KMS-11 (cell line): ENCODE measurements at regions not wholly inside any gene's neighbourhood (a gene's known extent, or its start where the extent isn't known, plus 50 kb on each side); places are given as distances from the start of the nearest gene placed in this dataset.

ENCODE experiments used
- H2AFZ ChIP-seq: fragments of 200-600 bp; sonication (generic); 2 replicates; pipeline ENCODE4 v1.6.1; 2016; ENCODE audit warnings: antibody characterized with exemption, mixed run types, low read depth
- H3K27ac ChIP-seq: fragments of 200-600 bp; sonication (generic); 2 replicates; pipeline ENCODE4 v1.6.1; 2016; ENCODE audit warnings: mild to moderate bottlenecking, mixed run types
- H3K27me3 ChIP-seq: fragments of 200-600 bp; sonication (generic); 2 replicates; pipeline ENCODE4 v1.6.1; 2017; ENCODE audit warnings: mild to moderate bottlenecking, low read depth, mixed run types, moderate library complexity; ENCODE audit not compliant: insufficient read depth
- H3K36me3 ChIP-seq: fragments of 200-600 bp; sonication (generic); 2 replicates; pipeline ENCODE4 v1.6.1; 2017; ENCODE audit warnings: mild to moderate bottlenecking, mixed run types; ENCODE audit not compliant: insufficient read depth
- H3K4me1 ChIP-seq: fragments of 200-600 bp; sonication (generic); 2 replicates; pipeline ENCODE4 v1.6.1; 2016; ENCODE audit warnings: mild to moderate bottlenecking, low read depth, mixed run types; ENCODE audit not compliant: poor library complexity, severe bottlenecking
- H3K4me2 ChIP-seq: fragments of 200-600 bp; sonication (generic); 2 replicates; pipeline ENCODE4 v1.7.0; 2016; ENCODE audit warnings: mild to moderate bottlenecking, mixed run types
- H3K4me3 ChIP-seq: fragments of 200-600 bp; sonication (generic); IDR thresholded peaks from 2 replicates; pipeline ENCODE4 v1.6.1; 2017; ENCODE audit warnings: low read depth, low read length, mixed read lengths; ENCODE audit not compliant: insufficient read depth
- H3K79me2 ChIP-seq: fragments of 200-600 bp; sonication (generic); 2 replicates; pipeline ENCODE4 v1.6.1; 2016; ENCODE audit warnings: low read depth, mixed run types; ENCODE audit not compliant: insufficient read depth
- H3K9ac ChIP-seq: fragments of 200-600 bp; sonication (generic); 2 replicates; pipeline ENCODE4 v1.6.1; 2016; ENCODE audit warnings: mild to moderate bottlenecking, mixed run types
- H4K20me1 ChIP-seq: fragments of 200-600 bp; sonication (generic); 2 replicates; pipeline ENCODE4 v1.6.1; 2016; ENCODE audit warnings: mild to moderate bottlenecking, mixed run types; ENCODE audit not compliant: insufficient read depth
- CTCF ChIP-seq: fragments of 200-600 bp; sonication (generic); conservative IDR thresholded peaks from 2 replicates; pipeline ENCODE4 v1.6.1; 2017; ENCODE audit warnings: low read depth, mild to moderate bottlenecking, antibody characterized with exemption, low read length, moderate library complexity, mixed read lengths

GRCh38 chr14:65303190-65303898 lies 109.2 kb upstream of the FUT8 start:
- no peaks in the 10 kb centered on the region for H4K20me1 ChIP-seq
- no peaks in the 10 kb centered on the region for H3K4me1 ChIP-seq
- H3K4me2 ChIP-seq = no peak overlapping the region
- no peak for TF ChIP-seq CTCF
- H3K36me3 ChIP-seq = no peaks in the 10 kb centered on the region
- no peak overlapping the region for H3K4me3 ChIP-seq
- no peak overlapping the region for H3K9ac ChIP-seq
- H3K79me2 ChIP-seq = no peaks in the 10 kb centered on the region
- no peak overlapping the region for H2AFZ ChIP-seq
- H3K27ac ChIP-seq = no peak overlapping the region
- no peaks in the 10 kb centered on the region for H3K27me3 ChIP-seq

GRCh38 chr14:65303899-65304222 lies 108.7 kb upstream of the FUT8 start:
- TF ChIP-seq CTCF = no peak
- H3K4me2 ChIP-seq = no peak overlapping the region
- H3K4me3 ChIP-seq = no peak overlapping the region
- no peak overlapping the region for H3K27ac ChIP-seq
- no peak overlapping the region for H3K9ac ChIP-seq
- H3K79me2 ChIP-seq = no peaks in the 10 kb centered on the region
- H2AFZ ChIP-seq = no peak overlapping the region
- H3K4me1 ChIP-seq = no peaks in the 10 kb centered on the region
- H3K27me3 ChIP-seq = no peaks in the 10 kb centered on the region
- no peaks in the 10 kb centered on the region for H4K20me1 ChIP-seq
- H3K36me3 ChIP-seq = no peaks in the 10 kb centered on the region

GRCh38 chr14:65304239-65304638 lies 108.3 kb upstream of the FUT8 start:
- no peak overlapping the region for H3K27ac ChIP-seq
- no peak overlapping the region for H3K4me2 ChIP-seq
- H4K20me1 ChIP-seq = no peaks in the 10 kb centered on the region
- no peak overlapping the region for H3K4me3 ChIP-seq
- no peak overlapping the region for H2AFZ ChIP-seq
- no peak overlapping the region for H3K9ac ChIP-seq
- no peaks in the 10 kb centered on the region for H3K4me1 ChIP-seq
- H3K79me2 ChIP-seq = no peaks in the 10 kb centered on the region
- H3K27me3 ChIP-seq = no peaks in the 10 kb centered on the region
- no peak for TF ChIP-seq CTCF
- no peaks in the 10 kb centered on the region for H3K36me3 ChIP-seq

GRCh38 chr14:65304963-65305362 lies 107.6 kb upstream of the FUT8 start:
- Histone ChIP-seq H3K4me3 (no peak overlapping the region), H3K36me3 (no peaks in the 10 kb centered on the region), H3K79me2 (no peaks in the 10 kb centered on the region), H4K20me1 (no peaks in the 10 kb centered on the region), H2AFZ (no peak overlapping the region), H3K27me3 (no peaks in the 10 kb centered on the region), H3K9ac (no peak overlapping the region), H3K27ac (no peak overlapping the region), H3K4me1 (no peaks in the 10 kb centered on the region), H3K4me2 (no peak overlapping the region)
- no peak for TF ChIP-seq CTCF
